ENCODE measurements at regions not wholly inside any gene's neighbourhood (a gene's known extent, or its start where the extent isn't known, plus 50 kb on each side); places are given as distances from the start of the nearest gene placed in this dataset.
"Not testable (repeated sequence)": the region's sequence is repeated elsewhere in the genome, so short reads cannot be mapped to it uniquely, and the experiment has no call there.

DNA sequence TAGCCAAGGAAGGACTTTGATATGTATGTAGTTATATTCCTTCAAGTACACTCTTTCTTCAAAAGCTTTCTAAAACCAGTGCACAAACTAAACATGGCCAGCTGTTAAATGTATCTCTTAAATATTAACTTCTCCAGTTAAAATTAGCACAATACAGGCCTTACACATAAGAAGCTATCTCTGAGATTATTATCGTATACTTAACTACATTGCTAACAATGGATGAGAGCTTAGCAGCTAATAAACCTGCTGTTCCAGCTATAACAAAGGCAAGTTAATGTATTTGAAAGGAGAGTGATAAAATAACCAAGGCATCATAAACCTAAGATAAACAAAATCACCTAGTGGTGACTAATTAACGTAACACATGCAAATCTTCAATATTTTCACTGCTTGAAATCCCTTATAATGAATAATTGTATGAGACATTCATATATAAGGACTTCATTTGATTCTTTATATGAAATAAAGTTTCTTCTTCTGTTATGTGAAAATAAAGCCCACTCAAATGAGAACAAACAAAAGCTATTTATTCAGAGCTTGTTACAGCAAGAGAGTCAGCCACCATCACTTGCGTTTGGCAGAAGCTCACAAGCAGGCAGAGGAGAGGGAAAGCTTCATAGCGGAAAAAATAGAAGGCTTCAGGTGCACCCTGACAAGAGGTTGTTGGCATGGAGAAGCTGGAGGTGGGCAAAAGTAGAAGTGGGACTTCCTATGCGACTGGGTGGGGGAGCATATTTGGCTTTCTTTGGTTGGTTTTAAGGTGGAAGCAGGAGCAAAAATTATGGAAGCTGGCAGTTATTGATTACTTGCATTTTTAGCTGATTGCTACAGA lies 274.1 kb upstream of the CHRM3 start:
- DNase-seq, result no peak

DNA sequence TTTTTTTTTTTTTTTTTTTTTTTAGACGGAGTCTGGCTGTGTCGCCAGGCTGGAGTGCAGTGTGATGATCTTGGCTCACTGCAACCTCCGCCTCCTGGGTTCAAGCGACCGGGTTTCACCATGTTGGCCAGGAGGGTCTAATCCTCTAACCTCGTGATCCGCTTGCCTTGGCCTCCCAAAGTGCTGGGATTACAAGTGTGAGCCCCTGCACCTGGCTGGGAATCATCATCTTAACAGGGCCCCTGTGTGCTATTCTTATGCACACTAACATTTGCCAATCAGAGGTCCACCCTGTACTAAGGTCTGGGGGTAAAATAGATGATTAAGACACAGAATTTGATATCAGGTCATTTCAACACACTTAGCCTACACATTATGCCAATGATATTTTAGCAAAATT lies 278.7 kb upstream of the CHRM3 start:
- no peak for DNase-seq

DNA sequence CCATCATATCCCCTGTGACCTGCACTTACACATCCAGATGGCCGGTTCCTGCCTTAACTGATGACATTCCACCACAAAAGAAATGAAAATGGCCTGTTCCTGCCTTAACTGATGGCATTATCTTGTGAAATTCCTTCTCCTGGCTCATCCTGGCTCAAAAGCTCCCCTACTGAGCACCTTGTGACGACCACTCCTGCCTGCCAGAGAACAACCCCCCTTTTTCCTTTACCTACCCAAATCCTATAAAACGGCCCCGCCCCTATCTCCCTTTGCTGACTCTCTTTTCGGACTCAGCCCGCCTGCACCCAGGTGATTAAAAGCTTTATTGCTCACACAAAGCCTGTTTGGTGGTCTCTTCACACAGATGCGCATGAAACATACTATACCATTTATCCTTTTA lies 279.7 kb upstream of the CHRM3 start:
- DNase-seq, result not testable (repeated sequence)

DNA sequence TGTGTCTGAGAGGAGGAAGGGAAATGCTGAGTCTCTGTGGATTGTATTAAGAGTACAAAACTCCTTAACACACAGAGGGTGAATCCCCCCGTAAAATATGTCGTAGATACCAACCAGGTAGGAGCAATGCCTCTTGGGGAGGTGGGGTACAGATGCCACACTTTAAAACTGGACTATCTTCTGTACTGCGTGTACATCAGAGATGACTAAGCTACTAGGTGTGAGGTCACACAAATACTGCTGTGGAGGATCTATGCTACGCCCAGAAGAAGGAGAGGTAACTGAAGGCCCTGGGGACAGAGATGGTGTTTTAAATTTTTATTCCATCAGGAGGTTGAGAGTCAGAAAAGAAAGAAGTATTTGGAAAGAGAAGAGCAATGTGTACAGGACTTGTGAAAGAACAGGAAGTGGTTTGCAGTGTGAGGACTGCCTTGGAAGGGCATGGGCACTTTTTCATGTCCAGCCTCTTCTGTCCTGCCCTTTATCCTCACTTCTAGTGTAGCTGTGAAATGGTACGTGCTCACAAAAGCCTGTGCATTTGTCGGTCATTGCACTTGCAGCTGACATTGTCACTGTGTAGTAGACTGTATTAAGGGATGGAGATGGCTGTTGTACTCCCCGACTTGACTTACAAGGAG lies 287.8 kb upstream of the CHRM3 start:
- no peak for DNase-seq

DNA sequence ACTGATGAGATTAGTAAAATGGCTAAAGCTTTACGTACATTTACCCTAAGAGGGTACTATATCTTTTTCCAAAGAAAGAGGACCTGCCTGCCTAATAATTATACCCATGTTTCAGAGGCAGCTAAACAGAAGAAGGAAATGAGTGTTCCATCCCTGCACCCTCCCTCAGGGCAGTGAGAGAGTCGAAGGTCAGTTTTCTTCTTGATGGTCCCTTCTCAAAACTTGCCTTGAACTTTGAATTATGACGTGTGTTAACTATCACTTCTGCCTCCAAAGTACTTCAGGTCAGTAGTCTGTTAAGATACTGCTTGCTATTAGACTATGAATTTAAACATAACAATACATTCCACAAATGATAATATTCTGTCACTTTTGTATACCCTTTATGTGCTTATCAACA lies 294.8 kb upstream of the CHRM3 start:
- no peak for DNase-seq

DNA sequence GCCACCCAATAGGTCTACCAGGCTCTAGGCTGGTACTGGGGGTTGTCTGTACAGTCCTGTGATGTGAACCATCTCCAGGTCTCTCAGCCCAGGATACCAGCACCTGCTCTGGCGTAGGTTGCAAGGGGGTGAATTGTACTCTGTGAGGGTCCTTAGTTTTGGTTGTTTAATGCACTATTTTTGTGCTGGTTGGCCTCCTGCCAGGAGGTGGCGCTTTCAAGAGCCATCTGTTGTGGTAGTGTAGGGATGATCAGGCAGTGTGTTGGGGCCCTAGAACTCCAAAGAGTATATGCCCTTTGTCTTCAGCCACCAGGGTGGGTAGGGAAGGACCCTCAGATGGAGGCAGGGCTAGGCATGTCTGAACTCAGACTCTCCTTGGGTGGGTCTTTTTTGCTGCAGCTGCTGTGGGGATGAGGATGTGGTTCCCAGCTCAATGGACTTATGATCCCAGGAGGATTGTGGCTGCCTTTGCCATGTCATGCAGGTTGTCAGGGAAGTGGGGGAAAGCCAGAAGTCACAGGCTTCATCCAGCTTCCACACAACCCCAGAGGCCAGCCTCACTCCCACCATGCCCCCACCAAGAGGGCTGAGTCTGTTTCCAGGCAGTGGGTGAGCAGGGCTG lies 301.8 kb upstream of the CHRM3 start:
- no peak for DNase-seq

DNA sequence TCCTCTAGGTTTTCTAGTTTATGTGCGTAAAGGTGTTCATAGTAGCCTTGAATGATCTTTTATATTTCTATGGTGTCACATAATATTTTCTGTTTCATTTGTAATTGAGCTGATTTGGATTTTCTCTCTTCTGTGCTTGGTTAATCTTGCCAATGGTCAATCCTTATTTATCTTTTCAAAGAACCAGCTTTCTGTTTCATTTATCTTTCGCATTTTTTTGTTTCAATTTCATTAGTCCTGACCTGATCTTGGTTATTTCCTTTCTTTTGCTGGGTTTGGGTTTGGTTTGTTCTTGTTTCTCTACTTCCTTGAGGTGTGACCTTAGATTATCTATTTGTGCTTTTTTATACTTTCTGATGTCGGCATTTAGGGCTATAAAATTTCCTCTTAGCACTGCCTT lies 304.4 kb upstream of the CHRM3 start:
- not testable (repeated sequence) for DNase-seq

DNA sequence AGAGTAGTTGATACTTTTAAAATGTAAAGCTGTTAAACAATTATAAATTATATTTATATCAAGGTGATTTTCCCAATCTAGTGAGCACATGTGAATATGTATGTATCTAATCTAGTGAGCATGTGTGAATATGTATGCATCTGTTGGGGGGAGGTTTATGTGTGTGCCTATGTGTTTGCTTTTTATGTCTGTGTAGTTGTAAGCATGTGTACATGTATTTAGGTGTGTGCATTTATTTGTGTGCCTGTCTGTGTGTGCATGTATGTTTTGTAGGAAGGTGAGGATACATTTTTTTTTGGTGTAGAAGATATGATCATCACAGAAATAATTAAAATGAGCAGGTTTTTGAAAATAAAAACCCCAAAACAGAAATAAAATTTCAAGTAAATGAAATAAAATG lies 318.9 kb upstream of the CHRM3 start:
- DNase-seq, result no peak

DNA sequence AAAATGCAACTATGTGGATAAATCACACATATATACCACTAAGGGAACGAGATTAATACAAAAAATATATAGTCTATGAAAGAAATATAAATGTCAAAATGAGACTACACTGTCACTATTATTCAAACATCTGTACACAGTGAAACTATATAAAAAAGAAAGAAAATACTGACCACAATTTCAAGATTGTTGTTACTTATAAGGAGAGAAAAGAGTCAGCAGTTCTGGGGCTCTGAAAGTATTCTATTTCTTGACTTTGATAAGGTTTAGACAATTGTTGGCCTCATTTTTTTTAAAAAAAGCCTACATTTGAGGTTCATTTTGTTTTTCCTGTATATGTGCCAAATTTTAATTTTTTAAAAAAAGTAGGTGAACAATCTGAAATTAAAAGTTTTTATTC lies 319.3 kb upstream of the CHRM3 start:
- no peak for DNase-seq

DNA sequence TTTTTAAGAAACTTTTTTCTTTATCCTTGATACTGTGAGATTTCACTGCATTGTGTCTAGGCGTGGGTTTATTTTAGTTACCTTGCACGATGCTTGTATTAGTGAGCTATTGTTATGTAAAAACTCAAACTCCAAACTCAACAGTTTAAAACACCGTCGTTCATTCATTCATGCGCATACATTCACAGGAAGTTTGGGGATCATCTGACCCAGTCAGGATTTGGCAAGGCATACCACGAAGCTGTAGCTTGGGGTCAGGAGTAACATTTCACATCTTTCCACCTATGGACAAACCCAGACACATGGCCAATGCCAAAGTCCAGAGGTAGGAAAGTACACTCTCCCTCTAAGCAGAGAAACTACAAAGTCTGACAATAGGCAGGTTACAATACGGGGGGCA lies 324.6 kb upstream of the CHRM3 start:
- DNase-seq, result no peak

DNA sequence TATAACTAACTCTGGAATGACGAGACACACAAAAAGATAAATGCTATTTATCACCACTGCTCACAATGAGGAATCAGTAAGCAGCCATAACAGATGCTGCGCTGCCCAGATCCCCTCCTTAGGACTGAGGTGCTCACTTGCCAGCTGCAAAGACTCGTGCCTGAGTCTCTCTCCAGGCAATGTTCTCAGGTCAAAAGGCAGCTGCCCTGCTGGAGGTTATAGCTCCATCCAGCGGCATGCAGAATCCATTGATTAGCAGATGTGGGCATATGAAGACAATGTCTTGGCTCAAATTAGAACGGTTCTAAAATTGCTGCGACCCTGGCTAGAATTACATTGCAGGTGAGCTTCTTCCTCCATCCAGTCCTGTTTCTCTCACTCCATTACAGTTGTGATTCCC lies 328.2 kb upstream of the CHRM3 start:
- no peak for DNase-seq

DNA sequence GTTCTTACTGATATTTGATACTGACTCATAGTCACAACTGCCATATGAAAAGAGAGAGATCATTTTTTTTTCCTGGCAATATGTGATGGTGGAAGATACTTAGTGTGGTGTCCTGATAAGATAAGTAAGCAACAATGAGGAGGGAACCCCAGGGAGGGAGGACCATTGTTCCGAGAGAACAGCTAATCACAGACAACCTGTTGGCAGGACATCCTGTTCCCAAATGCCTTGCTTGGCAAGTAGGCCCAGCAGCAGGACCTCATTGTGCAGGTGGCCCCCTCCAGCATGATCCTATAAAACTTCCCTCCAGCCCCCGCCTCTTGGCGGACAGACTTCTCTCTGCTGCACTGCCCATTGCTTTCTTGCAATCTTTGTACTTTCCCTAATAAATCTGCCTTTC lies 329.4 kb upstream of the CHRM3 start:
- DNase-seq, result no peak

DNA sequence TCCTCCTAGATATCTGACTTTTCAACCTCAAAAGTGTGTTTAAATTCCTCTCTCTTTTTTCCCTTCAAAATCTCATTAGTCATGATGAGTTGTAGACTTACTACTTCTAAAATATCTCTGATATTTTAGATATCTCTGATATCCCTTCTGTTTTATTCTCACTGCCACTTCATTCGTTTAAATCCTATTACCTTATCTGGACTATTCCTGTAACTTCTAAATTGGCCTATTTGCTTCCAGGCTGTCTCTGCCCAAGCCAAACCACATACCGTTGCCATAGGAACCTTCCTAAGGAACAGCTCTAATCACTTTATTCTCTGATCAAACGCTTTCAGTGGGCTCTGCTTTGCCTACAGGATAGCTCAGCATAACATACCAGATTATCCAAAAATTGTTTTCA lies 333.1 kb upstream of the CHRM3 start:
- DNase-seq, result no peak

DNA sequence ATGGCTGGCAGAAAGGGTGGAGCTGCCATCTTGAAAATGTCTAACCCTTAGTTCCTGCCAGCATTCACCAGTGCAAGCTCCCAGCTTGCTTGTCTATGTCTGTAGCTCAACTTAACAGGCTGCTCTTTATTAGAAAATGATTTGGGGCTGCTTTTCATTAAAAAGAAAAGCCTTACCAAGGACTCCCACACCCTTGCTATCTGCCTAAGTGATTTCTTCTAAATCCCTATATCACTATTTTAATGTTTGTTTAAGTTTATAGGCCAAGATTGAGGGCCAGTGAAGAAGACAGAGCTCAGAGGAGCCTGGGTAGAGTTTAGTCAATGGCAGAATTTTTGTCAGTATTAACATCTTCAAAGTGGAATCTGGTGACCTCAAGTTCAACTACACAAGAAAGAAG lies 336.8 kb upstream of the CHRM3 start:
- DNase-seq, result no peak

DNA sequence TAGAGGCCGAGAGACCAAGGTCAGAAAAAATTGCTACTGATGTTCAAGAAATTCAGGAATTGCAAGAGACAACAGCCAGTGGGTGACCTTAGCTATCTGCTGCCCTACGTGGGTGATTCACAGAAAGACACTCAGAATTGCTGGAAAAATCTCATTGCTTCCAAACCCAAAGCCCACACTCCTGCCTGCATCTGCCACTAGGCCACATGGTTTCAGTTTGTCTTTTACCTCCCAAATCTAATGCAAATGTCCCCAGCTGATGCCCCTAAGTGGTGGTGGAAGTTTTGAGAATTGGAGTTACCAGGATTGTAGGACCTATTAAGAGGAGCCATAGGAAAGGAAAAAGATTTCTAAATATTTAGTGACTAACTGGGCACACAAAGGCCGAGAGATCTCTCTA lies 341.5 kb upstream of the CHRM3 start:
- DNase-seq, result no peak

DNA sequence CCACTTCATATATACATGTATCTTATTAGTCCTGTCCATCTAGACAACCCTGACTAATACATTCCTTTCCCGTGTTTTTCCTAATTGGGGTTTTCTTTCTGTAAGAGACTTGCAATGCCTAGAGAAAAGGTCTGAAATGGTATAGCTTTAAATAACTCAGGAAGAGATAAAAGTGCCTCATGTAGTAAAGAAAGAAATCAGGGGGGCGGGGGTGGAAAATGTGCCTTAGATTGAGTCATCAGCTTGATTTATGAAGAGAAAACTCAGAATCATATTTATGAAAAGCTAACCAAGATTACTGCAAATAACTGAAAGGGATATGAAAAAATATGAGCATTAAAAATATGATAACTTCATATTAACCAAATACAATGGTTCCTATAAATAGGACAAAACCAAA lies 345.8 kb upstream of the CHRM3 start:
- DNase-seq, result no peak

DNA sequence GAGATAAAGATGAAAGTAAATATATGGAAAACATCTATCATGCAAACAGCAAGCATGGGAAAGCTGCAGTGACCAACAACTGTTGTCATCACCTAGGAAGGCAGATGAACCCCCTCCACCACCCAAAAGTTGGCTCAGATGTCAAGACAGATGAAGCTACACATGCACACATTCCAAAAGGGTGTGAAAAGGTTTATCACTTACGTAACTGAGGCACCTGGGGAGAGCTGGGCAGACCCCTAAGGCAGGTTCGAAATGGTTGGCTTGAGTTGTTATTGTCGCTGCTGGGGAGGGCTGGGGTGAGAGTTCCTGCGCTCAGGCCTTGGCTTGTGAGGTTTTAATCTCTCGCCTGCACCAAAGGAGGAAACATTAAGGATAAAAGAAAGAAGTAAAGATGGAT lies 355.1 kb upstream of the CHRM3 start:
- DNase-seq, result no peak

DNA sequence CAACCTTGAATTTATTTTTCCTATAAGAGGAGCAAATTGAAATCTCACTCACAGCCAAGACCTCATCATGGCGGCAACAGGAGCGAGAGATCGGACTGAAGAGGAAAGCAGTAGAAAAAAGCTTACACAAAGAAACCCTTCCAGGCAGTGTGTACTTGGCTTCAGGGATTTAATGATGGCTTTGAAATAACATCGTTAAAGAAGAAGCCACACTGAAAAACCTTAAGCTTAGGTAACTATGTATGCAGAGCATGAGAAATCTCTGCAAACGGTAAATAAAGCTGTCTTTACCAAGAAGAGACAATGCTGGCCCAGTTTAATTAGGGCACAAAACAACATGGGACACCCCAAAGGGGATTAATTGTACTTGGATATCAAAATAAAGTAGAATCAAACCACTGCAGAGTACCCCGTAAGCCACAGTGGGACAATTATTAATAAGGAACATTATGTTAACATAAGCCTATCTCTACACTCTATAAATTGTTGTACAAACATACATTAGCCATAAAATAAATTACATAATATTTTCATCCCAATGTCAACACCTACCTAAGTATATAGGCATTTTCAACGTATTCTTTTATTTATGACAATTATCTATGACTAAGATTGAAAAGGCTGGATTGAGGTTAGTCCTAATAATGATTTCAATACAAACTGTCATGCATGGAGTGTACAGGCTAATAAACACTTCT lies 360.2 kb upstream of the CHRM3 start:
- DNase-seq, result no peak

DNA sequence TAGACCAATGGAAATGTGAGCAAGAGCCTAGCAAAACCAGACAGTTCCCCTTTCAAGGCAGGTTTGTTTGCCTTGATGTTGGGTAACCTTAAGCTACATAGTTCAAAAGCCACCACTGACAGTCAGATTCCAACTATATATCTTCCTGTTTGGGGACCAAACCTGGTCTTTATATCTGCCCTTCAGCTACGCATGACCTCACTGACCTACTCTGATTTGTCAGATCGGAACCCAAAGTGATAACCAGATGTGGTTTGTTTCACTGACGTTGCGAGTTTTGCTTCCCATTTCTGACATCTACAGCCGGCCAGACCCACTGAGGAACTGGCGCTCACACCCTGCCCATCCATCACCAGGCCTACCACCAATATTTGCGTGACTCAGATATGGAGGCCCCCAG lies 361.1 kb upstream of the CHRM3 start:
- DNase-seq, result no peak

DNA sequence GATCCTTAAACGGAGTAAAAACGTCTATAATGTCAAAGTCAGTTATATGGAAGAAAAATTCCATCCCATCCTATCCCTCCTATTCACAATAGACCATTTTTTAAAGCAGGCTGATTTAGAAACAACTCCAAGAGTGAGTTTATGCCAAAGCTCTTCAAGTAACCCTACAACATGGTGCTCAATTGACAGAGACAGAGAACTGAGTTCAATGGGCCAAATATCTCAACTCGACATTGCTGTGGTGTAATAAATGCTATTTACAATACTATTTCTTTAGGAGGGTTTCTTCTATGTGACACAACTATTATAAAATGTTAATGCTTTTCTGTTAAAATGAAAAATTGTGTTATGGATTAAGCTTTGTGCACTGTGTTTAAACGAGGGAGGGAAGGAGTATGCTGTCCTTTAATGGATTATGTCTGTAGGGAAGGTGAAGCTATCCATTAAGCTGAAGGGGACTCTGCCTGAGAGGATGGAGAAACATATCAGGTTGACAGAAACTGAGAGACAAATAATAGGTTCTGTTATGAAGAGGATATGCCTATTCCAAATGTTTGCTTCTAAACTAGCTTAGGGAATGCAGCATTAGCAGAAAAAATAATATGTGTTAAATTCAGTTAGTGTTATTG lies 362.5 kb upstream of the CHRM3 start:
- no peak for DNase-seq

DNA sequence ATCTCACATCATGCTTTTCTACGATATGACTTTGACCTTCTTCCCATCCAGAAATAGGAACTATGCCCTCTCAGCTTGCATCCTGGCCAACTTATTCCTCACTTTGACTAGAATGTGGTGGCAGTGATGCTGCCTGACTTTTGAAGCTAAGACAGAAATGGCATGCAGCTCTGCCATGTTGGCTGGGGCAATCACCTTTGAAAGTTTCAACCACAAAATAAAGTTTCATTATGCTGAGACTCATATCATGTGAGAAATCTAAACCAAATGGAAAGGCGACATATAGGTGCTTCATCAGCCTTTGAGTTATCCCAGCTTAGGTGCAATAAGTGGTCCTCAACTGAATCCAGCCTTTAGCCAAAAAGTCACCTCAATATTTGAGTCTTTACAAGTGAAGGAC lies 370.0 kb upstream of the CHRM3 start:
- no peak for DNase-seq

DNA sequence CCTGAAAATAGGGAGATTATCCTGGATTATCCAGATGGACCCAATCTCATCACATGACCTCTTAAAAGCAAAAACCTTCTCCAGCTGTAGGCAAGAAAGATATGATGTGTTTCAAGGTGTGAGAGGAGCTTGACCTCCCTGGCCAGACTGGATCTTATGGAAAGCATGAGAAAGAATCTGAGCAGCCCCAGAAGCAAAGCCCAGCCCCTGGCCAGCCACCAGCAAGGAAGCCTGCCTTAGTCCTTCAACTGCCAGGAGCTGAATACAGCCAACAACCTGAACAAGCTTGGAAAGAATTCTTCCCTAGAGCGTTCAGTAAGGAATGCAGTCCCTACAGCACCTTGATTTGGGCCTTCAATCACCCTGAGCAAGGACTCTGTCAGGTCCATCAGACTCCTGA lies 375.0 kb upstream of the CHRM3 start:
- no peak for DNase-seq

Measured in muscle of arm (tissue), 1 donor.